HCT116 (cell line): ENCODE measurements at regions not wholly inside any gene's neighbourhood (a gene's known extent, or its start where the extent isn't known, plus 50 kb on each side); places are given as distances from the start of the nearest gene placed in this dataset.

Experiments used
- ATAC-seq: fragments of 200-7000 bp; cut with Tn5 transposase; 2 replicates; pipeline ENCODE4 v1.9.1; 2020; ENCODE audit warnings: mild to moderate bottlenecking, moderate library complexity
- BruUV-seq: library from RNA; stranded (reverse); fragments of 400-500 nt; replicated peaks from 2 replicates; lab custom pipeline; 2021; lab: Mats Ljungman, UMichigan
- CTCF ChIA-PET: fragments of 300-600 bp; sonication (Branson Sonifier 250); formaldehyde crosslinking; loops from one replicate; lab custom pipeline; 2021; ENCODE audit warnings: antibody characterized with exemption; lab: Charles Lee
- POLR2A ChIA-PET: fragments of 300-600, 350-600 bp; sonication (Branson Sonifier 250); formaldehyde crosslinking; loops from one replicate; lab custom pipeline; 2021; ENCODE audit warnings: antibody characterized with exemption; lab: Charles Lee
- RAD21 ChIA-PET, 2 experiments: fragments of 300-600 bp; sonication (Branson Sonifier 250); formaldehyde crosslinking; loops; one replicate each; lab custom pipeline; 2023; ENCODE audit warnings: low total read pairs in 2 of 2; ENCODE audit not compliant: uncharacterized antibody in 2 of 2, unreplicated experiment in 2 of 2, low non-redundant PET in 1 of 2; lab: Charles Lee
- DNase-seq: peaks from one replicate; pipeline ENCODE4 v3.0.0-alpha.2; 2010; ENCODE audit warnings: low read depth, low spot score
- H2AFZ ChIP-seq: fragments of 200-600 bp; shearing (Covaris generic), sonication (generic); 2 replicates; pipeline ENCODE4 v1.6.1; 2017; ENCODE audit warnings: low read depth, mixed run types, mixed read lengths, antibody characterized with exemption, low read length; ENCODE audit not compliant: poor library complexity, severe bottlenecking
- H3K27ac ChIP-seq: 2 replicates; pipeline ENCODE4 v1.5.1; 2012; ENCODE audit warnings: low read depth, low read length
- H3K27me3 ChIP-seq: fragments of 200-600 bp; sonication (generic); 2 replicates; pipeline ENCODE4 v1.6.1; 2016; ENCODE audit warnings: mixed run types, low read length, mixed read lengths; ENCODE audit not compliant: insufficient read depth
- H3K36me3 ChIP-seq, 2 experiments: fragments of 200-500 bp in 1 of 2; fragments of 200-600 bp in 1 of 2; sonication (Bioruptor generic) in 1 of 2; sonication (generic) in 1 of 2; 2 replicates each; pipeline versions ENCODE4 v1.5.1 to v1.6.1; 2014 to 2016; ENCODE audit warnings: low read length in 2 of 2, inconsistent platforms in 1 of 2, mixed read lengths in 1 of 2, mixed run types in 1 of 2; ENCODE audit not compliant: insufficient read depth in 2 of 2, control insufficient read depth in 1 of 2
- H3K4me1 ChIP-seq, 2 experiments: fragments of 200-600 bp in 1 of 2; sonication (generic) in 1 of 2; 2 replicates each; pipeline versions ENCODE4 v1.5.1 to v1.6.1; 2012 to 2017; ENCODE audit warnings: low read length in 2 of 2, inconsistent platforms in 1 of 2, mild to moderate bottlenecking in 1 of 2, mixed read lengths in 1 of 2, mixed run types in 1 of 2, moderate library complexity in 1 of 2; ENCODE audit not compliant: insufficient read depth in 2 of 2, control insufficient read depth in 1 of 2
- H3K4me2 ChIP-seq: fragments of 200-600 bp; sonication (generic); 2 replicates; pipeline ENCODE4 v1.6.1; 2017; ENCODE audit warnings: mixed run types, low read length, mixed read lengths
- H3K4me3 ChIP-seq, 2 experiments: fragments of 200-600 bp in 1 of 2; sonication (generic) in 1 of 2; replicated peaks in 1 of 2; 2 replicates each; pipeline ENCODE4 v1.5.1; 2011 to 2016; ENCODE audit warnings: low read length in 2 of 2, control low read depth in 1 of 2, low read depth in 1 of 2, mild to moderate bottlenecking in 1 of 2, mixed read lengths in 1 of 2, mixed run types in 1 of 2
- H3K79me2 ChIP-seq: fragments of 200-600 bp; sonication (generic); 2 replicates; pipeline ENCODE4 v1.6.1; 2017; ENCODE audit warnings: mild to moderate bottlenecking, mixed run types, low read length, moderate library complexity, mixed read lengths; ENCODE audit not compliant: insufficient read depth
- H3K9ac ChIP-seq: fragments of 200-600 bp; sonication (generic); 2 replicates; pipeline ENCODE4 v1.6.1; 2016; ENCODE audit warnings: low read length, mixed read lengths
- H3K9me2 ChIP-seq: fragments of 200-600 bp; sonication (generic), shearing (Covaris generic); 2 replicates; pipeline ENCODE4 v1.6.1; 2017; ENCODE audit warnings: mixed run types, mild to moderate bottlenecking, moderate library complexity; ENCODE audit not compliant: insufficient read depth
- H3K9me3 ChIP-seq, 2 experiments: fragments of 200-500 bp in 1 of 2; fragments of 200-600 bp in 1 of 2; sonication (Bioruptor generic) in 1 of 2; sonication (generic) in 1 of 2; 2 replicates each; pipeline ENCODE4 v1.6.1; 2014 to 2017; ENCODE audit warnings: low read length in 2 of 2, mixed read lengths in 2 of 2, inconsistent platforms in 1 of 2, low read depth in 1 of 2, mild to moderate bottlenecking in 1 of 2, mixed run types in 1 of 2, moderate library complexity in 1 of 2; ENCODE audit not compliant: control insufficient read depth in 1 of 2, insufficient read depth in 1 of 2
- H4K20me1 ChIP-seq: fragments of 200-600 bp; sonication (generic), shearing (Covaris generic); 2 replicates; pipeline ENCODE4 v1.6.1; 2017; ENCODE audit warnings: mixed run types, mild to moderate bottlenecking, moderate library complexity; ENCODE audit not compliant: insufficient read depth
- ATF3 ChIP-seq: IDR thresholded peaks from 2 replicates; pipeline ENCODE4 v1.6.1; 2012
- EZH2phosphoT487 ChIP-seq: fragments of 200-600 bp; IDR thresholded peaks from 2 replicates; pipeline ENCODE4 v1.6.1; 2018; ENCODE audit warnings: antibody characterized with exemption, borderline replicate concordance
- MAX ChIP-seq: IDR thresholded peaks from 2 replicates; pipeline ENCODE4 v1.6.1; 2012
- YY1 ChIP-seq: IDR thresholded peaks from 2 replicates; pipeline ENCODE4 v1.6.1; 2011; ENCODE audit warnings: low read length, low read depth, moderate library complexity, mild to moderate bottlenecking; ENCODE audit not compliant: insufficient replicate concordance; ENCODE audit errors: extremely low read depth
- ZNF274 ChIP-seq: fragments of 200-500 bp; sonication (Bioruptor generic); IDR thresholded peaks from 2 replicates; pipeline ENCODE4 v1.6.1; 2014; ENCODE audit warnings: mild to moderate bottlenecking, low read depth, low read length, inconsistent platforms
- intact Hi-C: fragments of 100-400 bp; cut with micrococcal nuclease; formaldehyde crosslinking; loops from 2 replicates; pipeline ENCODE4 v1.10.0; 2022

- Histone ChIP-seq H3K4me3 (no peak overlapping the region), H2AFZ (no peak overlapping the region), H3K9me2 (no peaks in the 10 kb centered on the region), H3K27ac (no peak overlapping the region), H4K20me1 (no peaks in the 10 kb centered on the region), H3K9ac (no peak overlapping the region), H3K36me3 (no peaks in the 10 kb centered on the region)
- intact Hi-C loops = no loop called here
- ChIA-PET RAD21 (no interaction called here), POLR2A (no interaction called here)
- TF ChIP-seq EZH2phosphoT487 (no peak), YY1 (no peak)
- TF ChIP-seq, all 23 proteins: peak for 0
- H3K27me3 ChIP-seq = no peaks in the 10 kb centered on the region
- no peaks in the 10 kb centered on the region for H3K79me2 ChIP-seq
- no TSS peak for BruUV-seq
- H3K4me1 ChIP-seq = no peaks in the 10 kb centered on the region
- no peak for DNase-seq
- no peak for ATAC-seq
- no peaks in the 10 kb centered on the region for H3K9me3 ChIP-seq
- CTCF ChIA-PET = no interaction called here
- no peak overlapping the region for H3K4me2 ChIP-seq
Observed at GRCh38 chr21:35764077-35764476, 296.2 kb downstream of the SETD4 start.

DNA sequence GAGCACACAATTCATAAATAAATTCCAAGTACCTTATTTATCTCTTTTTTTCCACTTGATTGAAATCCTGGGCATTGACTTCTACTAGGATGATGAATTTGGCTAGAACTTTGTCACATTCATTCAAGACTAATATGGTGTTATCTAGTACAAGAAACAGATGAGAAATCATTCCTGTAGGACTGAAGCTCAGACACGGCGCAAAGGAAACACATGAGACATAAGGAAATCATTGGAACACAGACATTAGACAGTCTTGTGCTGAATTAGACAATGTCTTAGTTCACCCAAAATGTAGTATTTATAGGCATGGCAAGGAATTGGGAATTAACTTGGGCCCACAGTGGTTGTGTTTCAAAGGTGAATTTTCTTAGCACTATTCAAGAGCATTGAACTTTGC, 305.7 kb downstream of the SETD4 start:
- RAD21 ChIA-PET = no interaction called here
- no peaks in the 10 kb centered on the region for H3K36me3 ChIP-seq
- intact Hi-C loops = no loop called here
- BruUV-seq = no TSS peak
- no peaks in the 10 kb centered on the region for H3K9me2 ChIP-seq
- H3K9me3 ChIP-seq = peaks cover 0 to 2% of the 10 kb centered on the region in 2 experiments; a peak in 1 of 4 replicates
- H3K4me1 ChIP-seq = no peaks in the 10 kb centered on the region
- no peaks in the 10 kb centered on the region for H3K27me3 ChIP-seq
- no peak for TF ChIP-seq ATF3
- TF ChIP-seq ZNF274 = no peak
- no peak for TF ChIP-seq MAX
- POLR2A ChIA-PET = no interaction called here
- H2AFZ ChIP-seq = no peak overlapping the region
- ATAC-seq (no peak), DNase-seq (no peak)
- H3K79me2 ChIP-seq = no peaks in the 10 kb centered on the region
- H4K20me1 ChIP-seq = no peaks in the 10 kb centered on the region
- CTCF ChIA-PET = no interaction called here
- no peak overlapping the region for H3K27ac ChIP-seq
- no peak overlapping the region for H3K4me3 ChIP-seq
- no peak overlapping the region for H3K9ac ChIP-seq
- no peak overlapping the region for H3K4me2 ChIP-seq
